SK-N-SH treated with all-trans-retinoic acid at 6 μM for 48 hours (cell line): ENCODE measurements at regions not wholly inside any gene's neighbourhood (a gene's known extent, or its start where the extent isn't known, plus 50 kb on each side); places are given as distances from the start of the nearest gene placed in this dataset.

Experiments
- ATAC-seq: fragments of 200-7000 bp; cut with Tn5 transposase; 3 replicates; pipeline ENCODE4 v1.9.1; 2020; ENCODE audit warnings: mild to moderate bottlenecking, moderate library complexity
- ARNTL ChIP-seq: fragments of 450-650 bp; formaldehyde crosslinking; IDR thresholded peaks from 2 replicates; pipeline ENCODE4 v1.5.0; 2020; ENCODE audit warnings: low read depth, mild to moderate bottlenecking, moderate library complexity, borderline replicate concordance
- BACH2 ChIP-seq: fragments of 250-450 bp; sonication (Bioruptor Pico); IDR thresholded peaks from 2 replicates; pipeline ENCODE4 v1.9.0; 2021; ENCODE audit warnings: mild to moderate bottlenecking, borderline replicate concordance
- CREB5 ChIP-seq: fragments of 250-450 bp; sonication (Bioruptor Pico); IDR thresholded peaks from 2 replicates; pipeline ENCODE4 v1.5.1; 2020; ENCODE audit warnings: low read depth, mild to moderate bottlenecking, moderate library complexity
- CSDC2 ChIP-seq: fragments of 250-450 bp; sonication (Bioruptor Pico); IDR thresholded peaks from 2 replicates; pipeline ENCODE4 v1.5.0; 2020; ENCODE audit warnings: mild to moderate bottlenecking, moderate library complexity
- ESRRG ChIP-seq: fragments of 250-450 bp; sonication (Bioruptor Pico); IDR thresholded peaks from 2 replicates; pipeline ENCODE4 v1.6.1; 2021; ENCODE audit warnings: mild to moderate bottlenecking
- GLIS3 ChIP-seq: fragments of 250-450 bp; sonication (Bioruptor Pico); IDR thresholded peaks from 2 replicates; pipeline ENCODE4 v1.5.0; 2020; ENCODE audit warnings: mild to moderate bottlenecking, moderate library complexity
- ISL1 ChIP-seq: fragments of 250-450 bp; sonication (Bioruptor Pico); IDR thresholded peaks from 2 replicates; pipeline ENCODE4 v2.1.2; 2022; ENCODE audit warnings: mild to moderate bottlenecking, moderate library complexity
- OSR1 ChIP-seq: fragments of 250-450 bp; sonication (Bioruptor Pico); IDR thresholded peaks from 2 replicates; pipeline ENCODE4 v1.8.0; 2022; ENCODE audit warnings: moderate library complexity, mild to moderate bottlenecking, inconsistent platforms
- PATZ1 ChIP-seq: fragments of 250-450 bp; sonication (Bioruptor Pico); IDR thresholded peaks from 2 replicates; pipeline ENCODE4 v1.8.0; 2020; ENCODE audit warnings: mild to moderate bottlenecking, moderate library complexity, borderline replicate concordance
- PPARA ChIP-seq: fragments of 250-450 bp; sonication (Bioruptor Pico); IDR thresholded peaks from 2 replicates; pipeline ENCODE4 v1.5.0; 2020; ENCODE audit warnings: mild to moderate bottlenecking, borderline replicate concordance
- RARB ChIP-seq: fragments of 250-450 bp; sonication (Bioruptor Pico); IDR thresholded peaks from 2 replicates; pipeline ENCODE4 v1.8.0; 2021; ENCODE audit warnings: mild to moderate bottlenecking, moderate library complexity
- SNAI2 ChIP-seq: fragments of 250-450 bp; sonication (Bioruptor Pico); IDR thresholded peaks from 2 replicates; pipeline ENCODE4 v1.5.0; 2020; ENCODE audit warnings: mild to moderate bottlenecking, moderate library complexity
- TOX ChIP-seq: fragments of 250-450 bp; sonication (Bioruptor Pico); IDR thresholded peaks from 2 replicates; pipeline ENCODE4 v1.8.0; 2021; ENCODE audit warnings: mild to moderate bottlenecking, moderate library complexity, borderline replicate concordance
- TSHZ2 ChIP-seq: fragments of 250-450 bp; sonication (Bioruptor Pico); IDR thresholded peaks from 2 replicates; pipeline ENCODE4 v1.5.0; 2020; ENCODE audit warnings: mild to moderate bottlenecking, moderate library complexity
- ZC3H10 ChIP-seq: fragments of 250-450 bp; sonication (Bioruptor Pico); IDR thresholded peaks from 2 replicates; pipeline ENCODE4 v1.5.1; 2021; ENCODE audit warnings: mild to moderate bottlenecking, moderate library complexity
- ZFP3 ChIP-seq: fragments of 250-450 bp; sonication (Bioruptor Pico); IDR thresholded peaks from 2 replicates; pipeline ENCODE4 v1.5.0; 2020; ENCODE audit warnings: mild to moderate bottlenecking, moderate library complexity
- ZFP30 ChIP-seq: fragments of 450-650 bp; formaldehyde crosslinking; IDR thresholded peaks from 2 replicates; pipeline ENCODE4 v1.5.0; 2022; ENCODE audit warnings: mild to moderate bottlenecking, moderate library complexity
- ZNF565 ChIP-seq: fragments of 450-650 bp; formaldehyde crosslinking; conservative IDR thresholded peaks from 2 replicates; pipeline ENCODE4 v1.5.0; 2020; ENCODE audit warnings: low read depth, mild to moderate bottlenecking, moderate library complexity
- ZNF70 ChIP-seq: fragments of 450-650 bp; formaldehyde crosslinking; IDR thresholded peaks from 2 replicates; pipeline ENCODE4 v1.5.0; 2020; ENCODE audit warnings: mild to moderate bottlenecking, moderate library complexity
- ZNF8 ChIP-seq: fragments of 450-650 bp; formaldehyde crosslinking; IDR thresholded peaks from 2 replicates; pipeline ENCODE4 v1.5.0; 2020; ENCODE audit warnings: mild to moderate bottlenecking, moderate library complexity
- TF ChIP-seq, protein P1 (sequence below): fragments of 250-450 bp; sonication (Bioruptor Pico); IDR thresholded peaks from 2 replicates; pipeline ENCODE4 v1.5.1; 2021; ENCODE audit warnings: mild to moderate bottlenecking, moderate library complexity
- TF ChIP-seq, protein P2 (sequence below): fragments of 250-450 bp; sonication (Bioruptor Pico); IDR thresholded peaks from 2 replicates; pipeline ENCODE4 v1.8.0; 2021; ENCODE audit warnings: low read depth, mild to moderate bottlenecking, moderate library complexity, borderline replicate concordance

GRCh38 chr4:83870328-83870950, 334.5 kb downstream of the GPAT3 start:
- TF ChIP-seq CSDC2 (CRISPR knock-in tag): no peak
- TF ChIP-seq OSR1 (CRISPR knock-in tag): no peak
- TF ChIP-seq TOX (CRISPR knock-in tag): no peak
- no peak for TF ChIP-seq SNAI2 (CRISPR knock-in tag)
- TF ChIP-seq TSHZ2: no peak
- no peak for TF ChIP-seq RARB (CRISPR knock-in tag)
- TF ChIP-seq, protein P1, sequence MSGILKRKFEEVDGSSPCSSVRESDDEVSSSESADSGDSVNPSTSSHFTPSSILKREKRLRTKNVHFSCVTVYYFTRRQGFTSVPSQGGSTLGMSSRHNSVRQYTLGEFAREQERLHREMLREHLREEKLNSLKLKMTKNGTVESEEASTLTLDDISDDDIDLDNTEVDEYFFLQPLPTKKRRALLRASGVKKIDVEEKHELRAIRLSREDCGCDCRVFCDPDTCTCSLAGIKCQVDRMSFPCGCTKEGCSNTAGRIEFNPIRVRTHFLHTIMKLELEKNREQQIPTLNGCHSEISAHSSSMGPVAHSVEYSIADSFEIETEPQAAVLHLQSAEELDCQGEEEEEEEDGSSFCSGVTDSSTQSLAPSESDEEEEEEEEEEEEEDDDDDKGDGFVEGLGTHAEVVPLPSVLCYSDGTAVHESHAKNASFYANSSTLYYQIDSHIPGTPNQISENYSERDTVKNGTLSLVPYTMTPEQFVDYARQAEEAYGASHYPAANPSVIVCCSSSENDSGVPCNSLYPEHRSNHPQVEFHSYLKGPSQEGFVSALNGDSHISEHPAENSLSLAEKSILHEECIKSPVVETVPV: no peak
- TF ChIP-seq BACH2 (CRISPR knock-in tag): no peak
- TF ChIP-seq, protein P2, sequence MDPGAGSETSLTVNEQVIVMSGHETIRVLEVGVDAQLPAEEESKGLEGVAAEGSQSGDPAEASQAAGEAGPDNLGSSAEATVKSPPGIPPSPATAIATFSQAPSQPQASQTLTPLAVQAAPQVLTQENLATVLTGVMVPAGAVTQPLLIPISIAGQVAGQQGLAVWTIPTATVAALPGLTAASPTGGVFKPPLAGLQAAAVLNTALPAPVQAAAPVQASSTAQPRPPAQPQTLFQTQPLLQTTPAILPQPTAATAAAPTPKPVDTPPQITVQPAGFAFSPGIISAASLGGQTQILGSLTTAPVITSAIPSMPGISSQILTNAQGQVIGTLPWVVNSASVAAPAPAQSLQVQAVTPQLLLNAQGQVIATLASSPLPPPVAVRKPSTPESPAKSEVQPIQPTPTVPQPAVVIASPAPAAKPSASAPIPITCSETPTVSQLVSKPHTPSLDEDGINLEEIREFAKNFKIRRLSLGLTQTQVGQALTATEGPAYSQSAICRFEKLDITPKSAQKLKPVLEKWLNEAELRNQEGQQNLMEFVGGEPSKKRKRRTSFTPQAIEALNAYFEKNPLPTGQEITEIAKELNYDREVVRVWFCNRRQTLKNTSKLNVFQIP (CRISPR knock-in tag): no peak
- no peak for TF ChIP-seq PATZ1 (CRISPR knock-in tag)
- no peak for TF ChIP-seq ZNF8 (CRISPR knock-in tag)
- TF ChIP-seq ZFP3 (CRISPR knock-in tag): no peak
- TF ChIP-seq PPARA: no peak
- TF ChIP-seq ZNF565 (CRISPR knock-in tag): no peak
- TF ChIP-seq ZFP30 (CRISPR knock-in tag): no peak
- TF ChIP-seq GLIS3: no peak
- TF ChIP-seq ARNTL: no peak
- no peak for TF ChIP-seq ZNF70 (CRISPR knock-in tag)
- ATAC-seq: no peak

DNA sequence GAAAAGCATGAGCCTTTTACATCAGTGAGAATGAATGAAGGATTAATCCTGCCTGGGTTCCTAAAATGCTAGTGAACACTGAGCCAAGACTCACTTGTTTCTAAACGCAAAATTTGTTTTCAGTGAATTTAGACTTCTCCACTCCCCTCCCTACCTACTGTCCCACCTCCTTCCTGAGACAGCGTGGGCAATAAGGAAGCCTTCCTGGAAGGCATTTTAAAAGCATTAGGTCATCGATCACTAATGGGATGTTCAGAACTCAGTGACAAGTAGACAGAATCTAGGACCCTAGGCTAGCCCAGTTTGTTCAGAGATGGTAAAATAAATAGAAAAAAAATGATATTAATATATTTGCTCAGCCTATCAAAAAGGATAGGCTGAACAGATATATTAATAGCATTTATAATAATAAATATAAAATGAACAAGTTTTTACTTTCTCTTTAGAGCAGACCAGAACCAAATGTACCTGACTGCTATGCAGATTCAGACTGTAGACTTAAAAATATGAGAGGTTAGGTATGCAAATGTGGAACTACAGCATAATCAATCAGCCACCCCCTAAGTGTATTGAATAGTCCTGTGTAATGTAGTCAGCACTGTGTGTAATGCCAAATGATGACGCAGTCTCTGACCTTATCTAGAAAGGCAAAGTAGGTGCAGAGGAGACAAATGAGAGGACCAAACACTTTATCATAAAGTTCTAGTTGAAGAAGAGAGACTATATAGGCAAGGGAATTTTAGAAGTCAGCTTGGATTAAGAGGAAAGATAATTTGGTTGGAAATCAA, 331.1 kb downstream of the GPAT3 start:
- ATAC-seq: peak; percentile 63
- TF ChIP-seq ZC3H10 (CRISPR knock-in tag) (no peak), GLIS3 (no peak)
- TF ChIP-seq, all 23 proteins: peak for 0

- ATAC-seq: no peak
- TF ChIP-seq ISL1 (CRISPR knock-in tag) (no peak), CREB5 (no peak), BACH2 (CRISPR knock-in tag) (no peak), ZNF565 (CRISPR knock-in tag) (no peak), ZFP3 (CRISPR knock-in tag) (no peak), PATZ1 (CRISPR knock-in tag) (no peak), PPARA (no peak), ESRRG (no peak), RARB (CRISPR knock-in tag) (no peak), GLIS3 (no peak), TSHZ2 (no peak), ZC3H10 (CRISPR knock-in tag) (no peak)
These were observed 329.7 kb downstream of the GPAT3 start for GRCh38 chr4:83865417-83866150.
